ENCODE measurements at regions not wholly inside any gene's neighbourhood (a gene's known extent, or its start where the extent isn't known, plus 50 kb on each side); places are given as distances from the start of the nearest gene placed in this dataset.
"Not testable (repeated sequence)": the region's sequence is repeated elsewhere in the genome, so short reads cannot be mapped to it uniquely, and the experiment has no call there.

GRCh38 chr1:146484195-146484594, 255.4 kb upstream of the NOTCH2NLA start:
- whole genome bisulfite sequencing (ENCODE audit: insufficient coverage, low coverage, missing lambda C conversion rate) = 0% methylated on average over 1 of the region's 2 CpGs
- H3K9me3 ChIP-seq (replicated peaks; ENCODE audit: control insufficient read depth, insufficient read depth, low read depth, low read length); DNase-seq (ENCODE audit: extremely low read depth in 1 of 4, low spot score in 3 of 4); H2AFZ ChIP-seq (ENCODE audit: low read depth, low read length); H3K27me3 ChIP-seq (ENCODE audit: control insufficient read depth in 2 of 2, insufficient read depth in 2 of 2, low read length in 2 of 2); H3K4me2 ChIP-seq (ENCODE audit: insufficient read depth, low read length); H3K79me2 ChIP-seq (ENCODE audit: control insufficient read depth, insufficient read depth, low read length); H3K27ac ChIP-seq (ENCODE audit: extremely low read depth, low read depth, low read length); BruUV-seq (replicated peaks); FAIRE-seq; H3K9ac ChIP-seq (ENCODE audit: insufficient read depth in 1 of 2, low read depth in 2 of 2, low read length in 2 of 2); H3K4me1 ChIP-seq (replicated peaks in 1 of 2; ENCODE audit: control insufficient read depth in 2 of 2, insufficient read depth in 2 of 2, low read length in 2 of 2); H3K4me3 ChIP-seq; H3K36me3 ChIP-seq (ENCODE audit: control insufficient read depth, insufficient read depth, low read length); H4K20me1 ChIP-seq (replicated peaks; ENCODE audit: control insufficient read depth, insufficient read depth, low read length); H3K9me1 ChIP-seq (ENCODE audit: control insufficient read depth, insufficient read depth, low read length); intact Hi-C loops (cut with micrococcal nuclease); CTCF ChIA-PET (ENCODE audit: low intra/inter-chr PET ratio); POLR2A ChIA-PET: not testable (repeated sequence)
- 0 out of 3 replicates have a peak, but pooled peaks have one; percentile 38 for ATAC-seq
- in situ Hi-C loops (cut with MboI) = loop anchor here (10.0 kb wide), 1 partner anchor 1761 kb away; no protein-coding TSS in a partner anchor

- CTCF ChIA-PET (ENCODE audit: low intra/inter-chr PET ratio) = not testable (repeated sequence)
Measured at GRCh38 chr1:146479188-146479587, 250.4 kb upstream of the NOTCH2NLA start.

More at GRCh38 chr1:146479188-146479587, 250.4 kb upstream of the NOTCH2NLA start:
- BruUV-seq (replicated peaks); H3K9me3 ChIP-seq (replicated peaks; ENCODE audit: control insufficient read depth, insufficient read depth, low read depth, low read length); in situ Hi-C loops (cut with MboI); H3K4me3 ChIP-seq; ATAC-seq; H3K4me2 ChIP-seq (ENCODE audit: insufficient read depth, low read length); H3K4me1 ChIP-seq (replicated peaks in 1 of 2; ENCODE audit: control insufficient read depth in 2 of 2, insufficient read depth in 2 of 2, low read length in 2 of 2); H3K27me3 ChIP-seq (ENCODE audit: control insufficient read depth in 2 of 2, insufficient read depth in 2 of 2, low read length in 2 of 2); intact Hi-C loops (cut with micrococcal nuclease); H3K9me1 ChIP-seq (ENCODE audit: control insufficient read depth, insufficient read depth, low read length); H4K20me1 ChIP-seq (replicated peaks; ENCODE audit: control insufficient read depth, insufficient read depth, low read length); DNase-seq (ENCODE audit: extremely low read depth in 1 of 4, low spot score in 3 of 4); H2AFZ ChIP-seq (ENCODE audit: low read depth, low read length); POLR2A ChIA-PET; H3K27ac ChIP-seq (ENCODE audit: extremely low read depth, low read depth, low read length); H3K9ac ChIP-seq (ENCODE audit: insufficient read depth in 1 of 2, low read depth in 2 of 2, low read length in 2 of 2); FAIRE-seq; H3K79me2 ChIP-seq (ENCODE audit: control insufficient read depth, insufficient read depth, low read length); H3K36me3 ChIP-seq (ENCODE audit: control insufficient read depth, insufficient read depth, low read length): not testable (repeated sequence)
- 0% methylated on average over 1 of the region's 2 CpGs for WGBS (ENCODE audit: insufficient coverage, low coverage, missing lambda C conversion rate)

Measured in K562 (cell line).